MM.1S (cell line): ENCODE measurements at regions not wholly inside any gene's neighbourhood (a gene's known extent, or its start where the extent isn't known, plus 50 kb on each side); places are given as distances from the start of the nearest gene placed in this dataset.

ENCODE experiments used
- DNase-seq: peaks from one replicate; pipeline ENCODE4 v3.0.0-alpha.2; 2015
- H2AFZ ChIP-seq: fragments of 300-600 bp; sonication (generic); 2 replicates; pipeline ENCODE4 v1.6.0; 2016; ENCODE audit warnings: antibody characterized with exemption, low read length
- H3F3A ChIP-seq: fragments of 300-600 bp; sonication (generic); 2 replicates; pipeline ENCODE4 v1.6.1; 2016; ENCODE audit warnings: mild to moderate bottlenecking, antibody characterized with exemption, low read length, moderate library complexity, mixed read lengths; ENCODE audit not compliant: insufficient read depth
- H3K27ac ChIP-seq: fragments of 300-600 bp; sonication (generic); 2 replicates; pipeline ENCODE4 v1.5.1; 2016; ENCODE audit warnings: mild to moderate bottlenecking, low read length
- H3K27me3 ChIP-seq: fragments of 300-600 bp; sonication (generic); replicated peaks from 2 replicates; pipeline ENCODE4 v1.6.0; 2016; ENCODE audit warnings: low read length; ENCODE audit not compliant: insufficient read depth
- H3K36me3 ChIP-seq: fragments of 300-600 bp; sonication (generic); replicated peaks from 2 replicates; pipeline ENCODE4 v1.6.1; 2016; ENCODE audit warnings: mild to moderate bottlenecking, low read length, mixed read lengths; ENCODE audit not compliant: insufficient read depth
- H3K4me1 ChIP-seq: fragments of 300-600 bp; sonication (generic); 2 replicates; pipeline ENCODE4 v1.6.1; 2016; ENCODE audit warnings: low read length, mixed read lengths
- H3K4me2 ChIP-seq: fragments of 300-600 bp; sonication (generic); 2 replicates; pipeline ENCODE4 v1.6.0; 2016; ENCODE audit warnings: low read depth, low read length
- H3K4me3 ChIP-seq: fragments of 300-600 bp; sonication (generic); 2 replicates; pipeline ENCODE4 v1.5.1; 2016; ENCODE audit warnings: low read length, mixed read lengths
- H3K79me2 ChIP-seq: fragments of 300-600 bp; sonication (generic); 2 replicates; pipeline ENCODE4 v1.6.1; 2016; ENCODE audit warnings: mixed run types, low read length, mixed read lengths
- H3K9ac ChIP-seq: fragments of 300-600 bp; sonication (generic); 2 replicates; pipeline ENCODE4 v1.6.1; 2016; ENCODE audit warnings: low read length, mixed read lengths
- H3K9me2 ChIP-seq: fragments of 300-600 bp; sonication (generic); replicated peaks from 2 replicates; pipeline ENCODE4 v1.6.1; 2016; ENCODE audit warnings: mild to moderate bottlenecking, low read length, mixed read lengths; ENCODE audit not compliant: insufficient read depth
- H3K9me3 ChIP-seq: fragments of 300-600 bp; sonication (generic); replicated peaks from 2 replicates; pipeline ENCODE4 v1.6.1; 2016; ENCODE audit warnings: mild to moderate bottlenecking, low read length, mixed read lengths; ENCODE audit not compliant: insufficient read depth
- H4K20me1 ChIP-seq: fragments of 300-600 bp; sonication (generic); 2 replicates; pipeline ENCODE4 v1.6.1; 2016; ENCODE audit warnings: mild to moderate bottlenecking, low read length, moderate library complexity, mixed read lengths; ENCODE audit not compliant: insufficient read depth
- EZH2 ChIP-seq: fragments of 300-600 bp; sonication (generic); optimal IDR thresholded peaks from 2 replicates; pipeline ENCODE3; 2017; ENCODE audit warnings: low read depth, mild to moderate bottlenecking, antibody characterized with exemption, low read length, mixed read lengths
- EZH2phosphoT487 ChIP-seq: fragments of 300-600 bp; sonication (generic); IDR thresholded peaks from 2 replicates; pipeline ENCODE4 v1.6.1; 2018; ENCODE audit warnings: antibody characterized with exemption, low read length
- TF ChIP-seq, protein P1 (sequence below): fragments of 300-600 bp; sonication (generic); IDR thresholded peaks from 2 replicates; pipeline ENCODE4 v1.5.1; 2016; ENCODE audit warnings: antibody characterized with exemption, low read length, mixed read lengths

- no peak overlapping the region for H2AFZ ChIP-seq
- H3K9me3 ChIP-seq = no peaks in the 10 kb centered on the region
- no peak overlapping the region for H3K9ac ChIP-seq
- no peak overlapping the region for H3K4me3 ChIP-seq
- H3K4me2 ChIP-seq = no peak overlapping the region
- H4K20me1 ChIP-seq = no peaks in the 10 kb centered on the region
- no peaks in the 10 kb centered on the region for H3K79me2 ChIP-seq
- DNase-seq = no peak
- H3K27me3 ChIP-seq = peaks cover 87% of the 10 kb centered on the region
- H3K36me3 ChIP-seq = no peaks in the 10 kb centered on the region
- TF ChIP-seq EZH2phosphoT487 (no peak), EZH2 (no peak)
- TF ChIP-seq, protein P1, sequence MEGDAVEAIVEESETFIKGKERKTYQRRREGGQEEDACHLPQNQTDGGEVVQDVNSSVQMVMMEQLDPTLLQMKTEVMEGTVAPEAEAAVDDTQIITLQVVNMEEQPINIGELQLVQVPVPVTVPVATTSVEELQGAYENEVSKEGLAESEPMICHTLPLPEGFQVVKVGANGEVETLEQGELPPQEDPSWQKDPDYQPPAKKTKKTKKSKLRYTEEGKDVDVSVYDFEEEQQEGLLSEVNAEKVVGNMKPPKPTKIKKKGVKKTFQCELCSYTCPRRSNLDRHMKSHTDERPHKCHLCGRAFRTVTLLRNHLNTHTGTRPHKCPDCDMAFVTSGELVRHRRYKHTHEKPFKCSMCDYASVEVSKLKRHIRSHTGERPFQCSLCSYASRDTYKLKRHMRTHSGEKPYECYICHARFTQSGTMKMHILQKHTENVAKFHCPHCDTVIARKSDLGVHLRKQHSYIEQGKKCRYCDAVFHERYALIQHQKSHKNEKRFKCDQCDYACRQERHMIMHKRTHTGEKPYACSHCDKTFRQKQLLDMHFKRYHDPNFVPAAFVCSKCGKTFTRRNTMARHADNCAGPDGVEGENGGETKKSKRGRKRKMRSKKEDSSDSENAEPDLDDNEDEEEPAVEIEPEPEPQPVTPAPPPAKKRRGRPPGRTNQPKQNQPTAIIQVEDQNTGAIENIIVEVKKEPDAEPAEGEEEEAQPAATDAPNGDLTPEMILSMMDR = no peak
- no peak overlapping the region for H3K27ac ChIP-seq
- H3K9me2 ChIP-seq = no peaks in the 10 kb centered on the region
- H3F3A ChIP-seq = no peaks in the 10 kb centered on the region
- no peaks in the 10 kb centered on the region for H3K4me1 ChIP-seq
Observed at GRCh38 chr4:8685831-8686230, 93.3 kb downstream of the CPZ start.

GRCh38 chr4:8683462-8683861, 90.9 kb downstream of the CPZ start:
- H3K9ac ChIP-seq = no peak overlapping the region
- no peak for TF ChIP-seq EZH2
- TF ChIP-seq EZH2phosphoT487 = no peak
- TF ChIP-seq, protein P1 = no peak
- H3K27me3 ChIP-seq = peaks cover 87% of the 10 kb centered on the region

GRCh38 chr4:8682725-8683124, 90.2 kb downstream of the CPZ start:
- TF ChIP-seq EZH2phosphoT487 = no peak
- Histone ChIP-seq H3K4me1 (no peaks in the 10 kb centered on the region), H3K9me3 (no peaks in the 10 kb centered on the region), H3K9me2 (no peaks in the 10 kb centered on the region), H3K27me3 (peaks cover 87% of the 10 kb centered on the region), H2AFZ (no peak overlapping the region), H3K9ac (no peak overlapping the region), H3K36me3 (no peaks in the 10 kb centered on the region), H3F3A (no peaks in the 10 kb centered on the region), H3K27ac (no peak overlapping the region), H3K79me2 (no peaks in the 10 kb centered on the region), H3K4me3 (no peak overlapping the region), H3K4me2 (no peak overlapping the region), H4K20me1 (no peaks in the 10 kb centered on the region)
- no peak for DNase-seq

More at GRCh38 chr4:8683462-8683861, 90.9 kb downstream of the CPZ start:
- no peaks in the 10 kb centered on the region for H4K20me1 ChIP-seq
- H3K36me3 ChIP-seq = no peaks in the 10 kb centered on the region
- H3K4me3 ChIP-seq = no peak overlapping the region
- H3K9me2 ChIP-seq = no peaks in the 10 kb centered on the region
- no peak overlapping the region for H3K27ac ChIP-seq
- H3F3A ChIP-seq = no peaks in the 10 kb centered on the region
- no peaks in the 10 kb centered on the region for H3K9me3 ChIP-seq
- H2AFZ ChIP-seq = no peak overlapping the region
- H3K4me1 ChIP-seq = no peaks in the 10 kb centered on the region
- no peak overlapping the region for H3K4me2 ChIP-seq
- DNase-seq = no peak
- H3K79me2 ChIP-seq = no peaks in the 10 kb centered on the region

GRCh38 chr4:8682296-8682695, 89.7 kb downstream of the CPZ start:
- H3F3A ChIP-seq = no peaks in the 10 kb centered on the region
- no peak overlapping the region for H3K27ac ChIP-seq
- no peaks in the 10 kb centered on the region for H3K9me3 ChIP-seq
- H3K36me3 ChIP-seq = no peaks in the 10 kb centered on the region
- TF ChIP-seq EZH2 (no peak), EZH2phosphoT487 (no peak)
- TF ChIP-seq, protein P1 = no peak
- H3K27me3 ChIP-seq = peaks cover 86% of the 10 kb centered on the region
- H4K20me1 ChIP-seq = no peaks in the 10 kb centered on the region
- no peak overlapping the region for H3K9ac ChIP-seq
- no peaks in the 10 kb centered on the region for H3K9me2 ChIP-seq
- no peak overlapping the region for H2AFZ ChIP-seq
- no peak overlapping the region for H3K4me3 ChIP-seq
- DNase-seq = no peak
- no peaks in the 10 kb centered on the region for H3K79me2 ChIP-seq
- no peak overlapping the region for H3K4me2 ChIP-seq
- H3K4me1 ChIP-seq = no peaks in the 10 kb centered on the region
